HepG2 (cell line): ENCODE measurements at regions not wholly inside any gene's neighbourhood (a gene's known extent, or its start where the extent isn't known, plus 50 kb on each side); places are given as distances from the start of the nearest gene placed in this dataset.

Source experiments
- GTF3A ChIP-seq: sonication (generic); formaldehyde crosslinking; conservative IDR thresholded peaks from 2 replicates; pipeline ENCODE4 v1.4.0; 2020; ENCODE audit warnings: mild to moderate bottlenecking, missing genetic modification reagents
- JUND ChIP-seq: sonication (generic); formaldehyde crosslinking; IDR thresholded peaks from 2 replicates; pipeline ENCODE4 v1.8.0; 2022; ENCODE audit warnings: mild to moderate bottlenecking, missing genetic modification reagents
- KDM4B ChIP-seq: sonication (generic); formaldehyde crosslinking; IDR thresholded peaks from 2 replicates; pipeline ENCODE4 v1.4.0; 2020; ENCODE audit warnings: missing genetic modification reagents
- SIN3A ChIP-seq: IDR thresholded peaks from 2 replicates; pipeline ENCODE4 v1.6.1; 2011; ENCODE audit warnings: low read depth, mild to moderate bottlenecking, control low read depth, low read length, borderline replicate concordance
- SPEN ChIP-seq: sonication (generic); formaldehyde crosslinking; IDR thresholded peaks from 2 replicates; pipeline ENCODE4 v1.5.1; 2020; ENCODE audit warnings: low read depth, mild to moderate bottlenecking, missing genetic modification reagents
- ZNF160 ChIP-seq: sonication (generic); formaldehyde crosslinking; IDR thresholded peaks from 2 replicates; pipeline ENCODE4 v1.8.0; 2022; ENCODE audit warnings: mild to moderate bottlenecking, inconsistent platforms, missing genetic modification reagents
- ZNF318 ChIP-seq: sonication (generic); formaldehyde crosslinking; IDR thresholded peaks from 2 replicates; pipeline ENCODE4 v1.4.0; 2020; ENCODE audit warnings: mild to moderate bottlenecking, missing genetic modification reagents
- ZNF589 ChIP-seq: sonication (generic); formaldehyde crosslinking; conservative IDR thresholded peaks from 2 replicates; pipeline ENCODE4 v1.8.0; 2022; ENCODE audit warnings: mild to moderate bottlenecking, moderate library complexity, missing genetic modification reagents
- ZNF839 ChIP-seq: sonication (generic); formaldehyde crosslinking; IDR thresholded peaks from 2 replicates; pipeline ENCODE4 v1.4.0; 2020; ENCODE audit warnings: missing genetic modification reagents, mild to moderate bottlenecking, borderline replicate concordance

- no peak for TF ChIP-seq ZNF318 (CRISPR knock-in tag)
- TF ChIP-seq ZNF839, result no peak
- no peak for TF ChIP-seq ZNF589 (CRISPR knock-in tag)
- no peak for TF ChIP-seq KDM4B (CRISPR knock-in tag)
- TF ChIP-seq SPEN (CRISPR knock-in tag), result no peak
- TF ChIP-seq SIN3A, result no peak
- TF ChIP-seq JUND (CRISPR knock-in tag), result no peak
- TF ChIP-seq ZNF160 (CRISPR knock-in tag), result no peak
- no peak for TF ChIP-seq GTF3A (CRISPR knock-in tag)
- TF ChIP-seq, all 625 proteins: peak for 0
These were observed 755.5 kb downstream of the SLITRK5 start (continued) for GRCh38 chr13:88426661-88427060.
